Stimulated activated CD4-positive, alpha-beta T cell treated with anti-CD3 and anti-CD28 coated beads, Interleukin-12 subunit alpha, Interleukin-12 subunit beta, amount 100 ng/mL, for 24 hours (primary cell): ENCODE measurements at regions not wholly inside any gene's neighbourhood (a gene's known extent, or its start where the extent isn't known, plus 50 kb on each side); places are given as distances from the start of the nearest gene placed in this dataset.

Experiments
- DNase-seq, 2 experiments: peaks; one replicate each; pipeline ENCODE4 v3.0.0-alpha.2; 2020; ENCODE audit warnings: low read depth in 2 of 2

DNA sequence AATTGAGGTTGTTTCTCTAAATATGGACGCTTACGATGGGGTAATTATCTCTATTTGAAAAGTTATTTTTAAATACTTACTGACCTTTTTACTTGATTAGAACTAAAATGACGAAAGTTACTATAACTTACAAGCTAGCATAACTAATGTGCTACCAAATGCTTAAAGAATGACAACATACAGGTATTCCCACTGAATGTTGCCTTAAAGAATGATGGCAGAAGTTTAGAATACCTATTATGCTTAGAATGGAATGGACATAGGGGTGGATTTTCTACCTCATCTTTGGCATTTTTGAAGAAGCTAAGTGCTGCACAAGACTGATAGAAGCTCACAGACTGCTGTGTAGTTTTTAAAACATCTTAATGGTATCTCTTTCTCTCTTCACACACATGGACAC lies 284.8 kb downstream of the THBS2 start:
- DNase-seq: no peak

- no peak for DNase-seq
Observed at GRCh38 chr6:168968228-168968627, 285.4 kb downstream of the THBS2 start.

- DNase-seq: no peak
Observed at GRCh38 chr6:168967281-168967925, 286.2 kb downstream of the THBS2 start.

GRCh38 chr6:168964138-168964835 lies 289.4 kb downstream of the THBS2 start:
- DNase-seq: no peak

DNA sequence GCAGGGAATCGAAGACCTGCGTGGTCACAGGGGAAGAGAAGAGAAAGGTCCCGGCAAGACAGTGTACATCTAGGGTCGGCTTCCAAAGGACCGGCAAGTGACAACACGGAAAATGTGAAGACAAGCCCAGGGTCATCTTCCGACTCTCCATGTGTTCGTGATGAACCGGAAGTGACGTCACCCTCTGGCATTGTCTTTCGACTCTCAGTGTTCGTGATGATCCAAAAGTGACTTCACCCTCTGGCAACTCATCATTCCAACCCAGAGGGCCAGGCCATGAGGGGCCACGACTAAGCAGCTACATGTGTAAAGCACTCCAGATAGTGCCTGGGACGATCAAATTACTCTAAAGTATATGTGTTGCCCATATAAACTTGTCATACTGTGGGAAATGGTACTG lies 290.8 kb downstream of the THBS2 start:
- DNase-seq: no peak

- DNase-seq: no peak
Observed at GRCh38 chr6:168961264-168961656, 292.4 kb downstream of the THBS2 start.

DNA sequence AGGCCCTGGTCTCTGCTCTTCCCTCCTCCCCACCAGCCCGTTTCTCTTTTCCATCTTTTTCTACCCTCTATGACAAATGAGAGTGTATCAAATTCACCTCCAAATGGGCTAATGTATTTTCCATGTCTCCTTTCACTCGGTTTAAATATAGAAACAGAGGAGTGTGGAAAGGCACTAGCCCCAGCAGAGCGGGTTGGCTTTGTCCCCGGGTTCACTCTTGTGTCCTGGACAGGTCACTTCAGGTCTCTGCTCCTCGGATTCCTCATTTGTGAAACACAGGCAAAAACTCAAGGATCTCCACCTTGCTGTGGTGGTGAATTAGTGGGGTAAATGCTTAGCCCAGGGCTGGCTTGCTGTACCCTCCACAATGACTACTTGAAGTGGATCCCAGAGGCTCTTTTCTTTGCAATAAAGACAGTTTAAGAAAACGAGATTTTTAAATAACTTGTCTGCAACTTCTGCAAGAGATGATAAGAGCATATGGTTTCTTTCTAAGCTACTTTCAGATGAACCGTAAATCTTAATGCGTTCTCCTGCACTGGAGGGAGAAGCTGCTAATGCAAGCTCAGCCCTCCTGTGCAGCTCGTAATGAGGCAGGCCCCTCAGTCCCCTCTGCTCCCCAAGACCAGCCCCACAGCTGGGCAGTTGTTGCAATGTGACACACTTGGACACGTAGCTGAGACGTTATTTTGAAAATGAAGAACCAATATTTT lies 292.9 kb downstream of the THBS2 start:
- no peak for DNase-seq

DNA sequence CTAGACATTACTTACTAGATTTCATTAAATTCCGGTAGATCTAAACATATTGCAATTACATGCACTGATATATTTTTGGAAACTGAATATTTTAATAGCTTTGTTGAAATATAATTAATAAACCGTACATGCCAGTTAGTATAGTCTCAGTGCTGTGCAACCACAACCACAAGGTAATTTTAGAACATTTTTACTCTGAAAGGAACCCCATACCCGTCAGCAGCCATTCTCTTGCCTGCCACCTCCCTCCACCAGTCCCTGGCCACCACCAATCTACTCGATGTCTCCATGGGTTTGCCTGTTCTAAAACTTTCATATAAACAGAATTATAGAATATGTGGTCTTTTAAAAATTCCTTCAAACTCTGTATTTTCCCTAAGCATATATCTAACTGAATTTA lies 293.9 kb downstream of the THBS2 start:
- DNase-seq: no peak

DNA sequence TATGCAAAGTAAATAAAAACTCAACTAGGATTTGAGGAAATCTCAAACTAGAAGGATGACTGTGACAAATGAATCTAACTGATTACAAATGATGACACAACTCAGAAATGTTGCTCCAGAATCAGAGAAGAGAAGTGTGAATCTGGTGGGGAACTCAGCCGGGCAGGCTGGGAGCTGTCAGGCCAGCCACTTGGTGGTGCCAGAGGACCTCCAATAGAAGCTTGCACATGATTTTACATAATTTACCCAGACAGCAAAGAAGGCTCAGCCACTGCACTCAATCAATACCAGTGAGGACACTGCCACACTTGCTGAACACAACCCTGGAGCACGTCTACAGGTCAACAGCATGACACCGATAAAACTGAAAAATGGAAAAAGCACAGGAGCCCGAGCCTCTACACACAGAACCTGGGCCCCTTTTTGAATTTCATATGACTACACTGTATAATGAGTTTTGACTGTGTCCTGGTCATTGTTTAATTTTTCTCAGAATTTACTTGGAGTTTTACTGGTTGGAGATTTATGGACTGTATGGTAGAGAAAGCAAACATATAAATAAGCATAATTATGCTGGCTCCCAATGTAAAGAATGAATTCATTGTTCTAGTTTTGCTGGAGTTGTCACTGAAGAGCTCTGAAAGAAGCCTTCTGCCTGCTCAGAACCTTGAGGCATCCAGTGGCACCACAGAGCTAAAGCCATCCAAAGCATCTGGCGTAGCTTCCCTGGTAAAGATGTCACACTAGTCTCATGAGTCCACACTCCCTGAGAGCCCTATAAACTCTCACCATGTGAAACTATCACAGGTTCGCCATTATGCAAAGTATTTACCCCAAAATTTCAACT lies 296.5 kb downstream of the THBS2 start:
- DNase-seq: peak; percentile 8

GRCh38 chr6:168956141-168956838 lies 297.4 kb downstream of the THBS2 start:
- DNase-seq: no peak

DNA sequence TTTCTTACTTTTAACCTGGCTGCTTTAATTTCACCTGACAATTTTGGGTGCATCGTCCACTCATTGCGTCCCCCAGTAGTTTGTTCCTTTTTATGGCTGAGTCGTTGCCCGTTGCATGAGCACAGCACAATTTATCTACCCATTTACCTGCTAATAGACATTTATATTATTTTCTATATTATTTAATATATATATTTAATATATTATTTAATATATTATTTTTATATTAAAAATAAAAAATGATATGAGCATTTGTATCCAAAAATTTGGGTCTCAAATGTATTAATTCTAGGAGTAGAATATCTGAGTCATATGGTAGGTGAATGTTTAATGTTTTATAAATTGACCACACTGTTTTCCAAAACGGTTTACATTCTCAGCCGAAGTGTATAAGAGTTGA lies 300.2 kb downstream of the THBS2 start:
- DNase-seq: no peak

GRCh38 chr6:168951217-168951616 lies 302.4 kb downstream of the THBS2 start:
- DNase-seq: no peak

- no peak for DNase-seq
Observed at GRCh38 chr6:168950858-168951214, 302.8 kb downstream of the THBS2 start.

- no peak for DNase-seq
Observed at GRCh38 chr6:168949981-168950857, 303.4 kb downstream of the THBS2 start.

- no peak for DNase-seq
Observed at GRCh38 chr6:168948990-168949531, 304.6 kb downstream of the THBS2 start.

DNA sequence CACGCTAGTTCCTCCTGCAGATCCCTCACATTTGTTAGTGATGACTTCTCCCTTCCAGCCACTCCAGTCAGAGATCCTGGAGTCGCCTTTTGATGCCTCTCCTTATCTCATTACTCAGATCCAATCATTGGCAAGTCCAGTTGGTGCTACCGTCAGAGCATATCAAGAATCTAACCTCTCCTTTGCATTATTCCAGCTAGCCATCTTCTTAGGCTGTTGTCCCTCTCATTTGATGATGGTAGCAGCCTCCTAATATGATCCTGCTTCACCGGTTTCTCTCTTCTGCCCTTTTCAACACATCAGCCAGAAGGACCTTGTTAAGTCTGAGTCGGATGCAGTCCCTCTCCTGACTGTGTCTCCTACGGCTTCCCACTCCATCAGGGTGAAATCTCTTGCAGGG lies 305.6 kb downstream of the THBS2 start:
- DNase-seq: no peak

DNA sequence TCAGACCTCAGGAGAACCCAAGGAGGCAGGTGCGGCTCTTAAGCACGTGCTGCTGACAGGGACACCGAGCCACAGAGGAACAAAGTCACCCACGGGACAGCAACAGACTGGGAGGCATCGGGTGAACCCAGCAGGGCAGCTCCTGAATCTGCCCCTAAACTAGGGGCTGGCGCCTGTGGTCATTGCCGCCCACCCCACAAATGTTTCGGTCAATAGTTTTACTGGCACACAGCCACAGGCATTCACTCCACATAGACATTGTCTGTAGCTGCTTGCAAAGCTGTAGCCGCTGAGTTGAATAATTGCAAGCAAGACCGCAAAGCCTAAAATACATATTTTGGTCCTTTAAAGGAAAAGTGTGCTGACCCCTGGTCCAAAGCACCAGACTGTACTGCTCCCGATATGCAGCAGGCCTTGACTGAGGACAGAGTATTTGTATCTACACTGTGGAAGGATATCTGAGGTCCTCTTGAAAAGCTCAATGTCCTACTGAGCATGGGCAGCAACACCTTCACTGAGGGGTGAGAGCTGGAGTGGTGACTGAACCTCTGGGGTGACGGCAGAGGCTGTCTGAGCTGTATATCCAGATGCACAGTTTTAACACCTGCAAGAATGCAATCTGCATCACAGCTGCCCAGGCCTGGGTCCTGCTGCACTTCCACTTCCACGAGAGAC lies 310.3 kb downstream of the THBS2 start:
- DNase-seq: no peak

- DNase-seq: no peak
Observed at GRCh38 chr6:168942646-168943045, 311.0 kb downstream of the THBS2 start.

- no peak for DNase-seq
Observed at GRCh38 chr6:168941036-168941435, 312.6 kb downstream of the THBS2 start.

GRCh38 chr6:168939796-168940195 lies 313.9 kb downstream of the THBS2 start:
- no peak for DNase-seq
